Liver (tissue), 3 donors: ENCODE measurements at regions not wholly inside any gene's neighbourhood (a gene's known extent, or its start where the extent isn't known, plus 50 kb on each side); places are given as distances from the start of the nearest gene placed in this dataset.

Experiments used
- ATF3 ChIP-seq: IDR thresholded peaks from 2 replicates; pipeline ENCODE4 v1.6.1; 2016; ENCODE audit warnings: antibody characterized with exemption
- CTCF ChIP-seq: fragments of 150-350 bp; IDR thresholded peaks from 2 replicates; pipeline ENCODE4 v1.5.1; 2017; ENCODE audit warnings: improper control_type of control experiment, low read depth, low read length; ENCODE audit not compliant: missing input control
- EGR1 ChIP-seq, 2 donors: IDR thresholded peaks; 2 replicates each; pipeline ENCODE4 v1.6.1; 2016 to 2018; ENCODE audit warnings: antibody characterized with exemption in 2 of 2, low read depth in 2 of 2
- REST ChIP-seq: IDR thresholded peaks from 2 replicates; pipeline ENCODE4 v1.6.1; 2016; ENCODE audit warnings: antibody characterized with exemption, mild to moderate bottlenecking
- SP1 ChIP-seq: IDR thresholded peaks from 2 replicates; pipeline ENCODE4 v1.6.1; 2018; ENCODE audit warnings: antibody characterized with exemption, mild to moderate bottlenecking
- TAF1 ChIP-seq: conservative IDR thresholded peaks from 2 replicates; pipeline ENCODE4 v1.6.1; 2016; ENCODE audit warnings: antibody characterized with exemption, mild to moderate bottlenecking
- ZBTB33 ChIP-seq: IDR thresholded peaks from 2 replicates; pipeline ENCODE4 v1.6.1; 2016; ENCODE audit warnings: antibody characterized with exemption
- donor health status: healthy.
- donor health status: healthy.

GRCh38 chr4:27305246-27305645 lies 444.6 kb downstream of the STIM2 start:
- TF ChIP-seq CTCF (no peak), REST (no peak), SP1 (no peak), ZBTB33 (no peak), TAF1 (no peak), ATF3 (no peak), EGR1 (IDR thresholded peaks at IDR 0.05; ENCODE audit: low read depth in 2 of 2) (no peak)
